Pancreas (tissue), 10 donors: ENCODE measurements at regions not wholly inside any gene's neighbourhood (a gene's known extent, or its start where the extent isn't known, plus 50 kb on each side); places are given as distances from the start of the nearest gene placed in this dataset.

Source experiments
- ATAC-seq, 4 donors: fragments of 200-7000 bp; cut with Tn5 transposase; one replicate each; pipeline versions ENCODE4 v1.8.0 to v1.9.1; 2020; ENCODE audit warnings: mild to moderate bottlenecking in 4 of 4, moderate library complexity in 4 of 4
- DNase-seq, 6 donors: peaks; one replicate each; pipeline ENCODE4 v3.0.0-alpha.2; 2020
- FAIRE-seq: peaks from 2 replicates; lab custom pipeline; 2012; peaks lifted over from hg19 to GRCh38; lab: Jason Lieb, UNC
- H3K27ac ChIP-seq, 4 donors: fragments of 200-600 bp; sonication (generic); 1 replicate in 3 of 4; 2 replicates in 1 of 4; pipeline versions ENCODE4 v1.5.0 to v1.8.0; 2020
- H3K27me3 ChIP-seq, 4 donors: fragments of 200-600 bp; one replicate each; pipeline ENCODE4 v1.8.0; 2021
- H3K36me3 ChIP-seq, 3 donors: fragments of 200-600 bp; sonication (generic) in 1 of 3; one replicate each; pipeline versions ENCODE4 v1.5.0 to v1.8.0; 2020 to 2021
- H3K4me1 ChIP-seq, 3 donors: fragments of 200-600 bp; one replicate each; pipeline ENCODE4 v1.8.0; 2021
- H3K4me3 ChIP-seq, 4 donors: fragments of 200-600 bp; sonication (generic) in 2 of 4; one replicate each; pipeline versions ENCODE4 v1.5.0 to v1.8.0; 2020 to 2021
- H3K9me3 ChIP-seq, 4 donors: fragments of 200-600 bp; one replicate each; pipeline ENCODE4 v1.8.0; 2021
- WGBS, 2 donors: extraction: QIAGEN DNeasy Blood & Tissue Kit; methylation state at CpG; one replicate each; pipeline ENCODE4 v1.1.7; 2013; 5-methylcytosine and 5-hydroxymethylcytosine counted together
- intact Hi-C, 3 donors: fragments of 100-400 bp; cut with DNase I; formaldehyde crosslinking; loops; one replicate each; pipeline versions ENCODE4 v1.11.1 to v1.14.2; 2022
- TF ChIP-seq, protein P1 (sequence below), 4 donors: fragments of 200-600 bp; sonication (generic) in 3 of 4; IDR thresholded peaks; one replicate each; pipeline versions ENCODE4 v1.5.0 to v1.8.0; 2021; ENCODE audit warnings: antibody characterized with exemption in 4 of 4
- donor health status: healthy with polysubstance abuse.
- donor health status: DM: no; HTN: no; CAD: no; lungs with moderate emphysema.
- donor health status: DM: no; HTN: no; CAD: no.
- donor health status: control.
- donor health status: control.
- donor health status: Bipolar disorder and iron deficiency.
- donor health status: DM: yes; HTN: yes; CAD: no.
- donor health status: DM: no; HTN: no; CAD: no.
- donor health status: DM: no; HTN: no; CAD: no.
- donor health status: DM: yes; HTN: yes; CAD: no.

DNA sequence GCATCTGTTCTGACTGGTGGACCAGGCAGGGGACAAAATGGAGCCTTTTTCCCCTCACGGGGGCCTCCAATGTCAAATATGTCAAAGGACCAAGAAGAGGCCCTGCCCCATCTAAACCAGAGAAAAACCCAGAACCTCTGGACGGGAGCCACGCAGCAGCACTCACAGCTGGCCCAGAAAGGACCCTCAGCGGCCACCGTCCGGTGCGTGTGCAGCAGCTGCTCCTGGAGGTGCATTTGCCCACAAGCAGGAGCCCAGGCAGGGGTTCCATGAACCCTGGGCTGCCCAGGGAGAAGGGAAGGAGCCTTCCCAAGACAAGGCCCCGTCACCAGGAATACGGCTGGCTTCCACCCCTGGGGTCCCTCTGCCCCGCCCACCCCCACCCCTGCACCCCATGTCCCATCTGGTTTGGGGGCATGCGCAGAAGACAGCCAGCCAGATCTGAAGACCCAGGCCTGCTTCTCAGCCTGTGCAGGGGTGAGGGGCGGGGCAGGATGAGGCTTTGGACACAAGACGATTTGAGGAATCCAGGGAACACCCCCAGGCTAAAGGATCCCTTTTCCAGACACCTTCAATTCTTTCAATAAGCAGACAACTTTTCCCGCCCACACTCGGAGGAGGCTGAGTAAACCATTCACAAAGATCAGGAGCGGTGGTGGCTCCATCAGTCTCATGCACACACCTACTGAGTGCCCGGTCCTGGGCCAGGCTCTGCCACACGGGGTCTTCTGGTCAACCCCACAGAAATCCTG lies 423.1 kb downstream of the SHANK2 start:
- H3K27me3 ChIP-seq = no peaks in the 10 kb centered on the region
- 92 to 93% methylated on average over 17 to 18 of the region's 18 CpGs for WGBS, 2 donors
- intact Hi-C loops = no loop called here
- no peak overlapping the region for H3K4me3 ChIP-seq
- ATAC-seq (no peak), DNase-seq (no peak), FAIRE-seq (no peak)
- TF ChIP-seq, protein P1, sequence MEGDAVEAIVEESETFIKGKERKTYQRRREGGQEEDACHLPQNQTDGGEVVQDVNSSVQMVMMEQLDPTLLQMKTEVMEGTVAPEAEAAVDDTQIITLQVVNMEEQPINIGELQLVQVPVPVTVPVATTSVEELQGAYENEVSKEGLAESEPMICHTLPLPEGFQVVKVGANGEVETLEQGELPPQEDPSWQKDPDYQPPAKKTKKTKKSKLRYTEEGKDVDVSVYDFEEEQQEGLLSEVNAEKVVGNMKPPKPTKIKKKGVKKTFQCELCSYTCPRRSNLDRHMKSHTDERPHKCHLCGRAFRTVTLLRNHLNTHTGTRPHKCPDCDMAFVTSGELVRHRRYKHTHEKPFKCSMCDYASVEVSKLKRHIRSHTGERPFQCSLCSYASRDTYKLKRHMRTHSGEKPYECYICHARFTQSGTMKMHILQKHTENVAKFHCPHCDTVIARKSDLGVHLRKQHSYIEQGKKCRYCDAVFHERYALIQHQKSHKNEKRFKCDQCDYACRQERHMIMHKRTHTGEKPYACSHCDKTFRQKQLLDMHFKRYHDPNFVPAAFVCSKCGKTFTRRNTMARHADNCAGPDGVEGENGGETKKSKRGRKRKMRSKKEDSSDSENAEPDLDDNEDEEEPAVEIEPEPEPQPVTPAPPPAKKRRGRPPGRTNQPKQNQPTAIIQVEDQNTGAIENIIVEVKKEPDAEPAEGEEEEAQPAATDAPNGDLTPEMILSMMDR (IDR thresholded peaks at IDR 0.05) = no peak
- H3K27ac ChIP-seq = no peak overlapping the region
- H3K9me3 ChIP-seq = no peaks in the 10 kb centered on the region
- H3K36me3 ChIP-seq = no peaks in the 10 kb centered on the region
- H3K4me1 ChIP-seq = no peaks in the 10 kb centered on the region

GRCh38 chr11:70829886-70830272 lies 422.5 kb downstream of the SHANK2 start:
- intact Hi-C loops = no loop called here
- FAIRE-seq = no peak
- no peak overlapping the region for H3K27ac ChIP-seq
- no peak overlapping the region for H3K4me3 ChIP-seq
- no peak for ATAC-seq
- H3K36me3 ChIP-seq = no peaks in the 10 kb centered on the region
- no peaks in the 10 kb centered on the region for H3K9me3 ChIP-seq
- TF ChIP-seq, protein P1 (IDR thresholded peaks at IDR 0.05) = no peak
- WGBS, 2 donors = 82 to 90% methylated on average over 9 of the region's 9 CpGs
- no peaks in the 10 kb centered on the region for H3K27me3 ChIP-seq
- H3K4me1 ChIP-seq = no peaks in the 10 kb centered on the region
- DNase-seq = no peak

- Histone ChIP-seq H3K27me3 (no peaks in the 10 kb centered on the region), H3K9me3 (no peaks in the 10 kb centered on the region), H3K4me3 (no peak overlapping the region), H3K4me1 (no peaks in the 10 kb centered on the region), H3K27ac (no peak overlapping the region), H3K36me3 (no peaks in the 10 kb centered on the region)
- TF ChIP-seq, protein P1 (IDR thresholded peaks at IDR 0.05) = no peak
- ATAC-seq (no peak), DNase-seq (peak in 1 of 6 donors; percentile 43), FAIRE-seq (no peak)
- intact Hi-C loops = no loop called here
- 93 to 94% methylated on average over 11 of the region's 11 CpGs for WGBS, 2 donors
Observed at GRCh38 chr11:70833011-70833410, 419.4 kb downstream of the SHANK2 start.

- 64 to 80% methylated on average over 5 of the region's 5 CpGs for WGBS, 2 donors
Observed at GRCh38 chr11:70833554-70833953, 418.8 kb downstream of the SHANK2 start.

More at GRCh38 chr11:70833554-70833953, 418.8 kb downstream of the SHANK2 start:
- no peaks in the 10 kb centered on the region for H3K36me3 ChIP-seq
- no peaks in the 10 kb centered on the region for H3K9me3 ChIP-seq
- intact Hi-C loops = no loop called here
- FAIRE-seq (no peak), ATAC-seq (no peak), DNase-seq (no peak)
- no peak overlapping the region for H3K27ac ChIP-seq
- H3K4me1 ChIP-seq = no peaks in the 10 kb centered on the region
- TF ChIP-seq, protein P1 (IDR thresholded peaks at IDR 0.05) = no peak
- H3K27me3 ChIP-seq = no peaks in the 10 kb centered on the region
- no peak overlapping the region for H3K4me3 ChIP-seq
